Loucy (cell line): ENCODE measurements at regions not wholly inside any gene's neighbourhood (a gene's known extent, or its start where the extent isn't known, plus 50 kb on each side); places are given as distances from the start of the nearest gene placed in this dataset.

Source experiments
- H2AFZ ChIP-seq: fragments of 200-600 bp; sonication (generic); 2 replicates; pipeline ENCODE4 v1.6.0; 2016; ENCODE audit warnings: antibody characterized with exemption, mild to moderate bottlenecking, low read length, moderate library complexity
- H3F3A ChIP-seq: fragments of 200-600 bp; 2 replicates; pipeline ENCODE4 v1.6.0; 2016; ENCODE audit warnings: antibody characterized with exemption, low read depth, mild to moderate bottlenecking
- H3K27me3 ChIP-seq: fragments of 200-600 bp; sonication (generic); 2 replicates; pipeline ENCODE4 v1.6.1; 2014; ENCODE audit warnings: low read length, mild to moderate bottlenecking; ENCODE audit not compliant: insufficient read depth, poor library complexity, severe bottlenecking
- H3K36me3 ChIP-seq: fragments of 200-600 bp; sonication (generic); 2 replicates; pipeline ENCODE4 v1.6.1; 2016; ENCODE audit warnings: low read length; ENCODE audit not compliant: insufficient read depth
- H3K4me1 ChIP-seq: fragments of 200-600 bp; sonication (generic); 2 replicates; pipeline ENCODE4 v1.5.1; 2014; ENCODE audit warnings: low read length, mild to moderate bottlenecking; ENCODE audit not compliant: insufficient read depth, poor library complexity, severe bottlenecking
- H3K4me2 ChIP-seq: fragments of 200-600 bp; sonication (generic); 2 replicates; pipeline ENCODE4 v1.6.0; 2014; ENCODE audit warnings: antibody characterized with exemption, low read length, low read depth, mild to moderate bottlenecking; ENCODE audit not compliant: poor library complexity, severe bottlenecking
- H3K4me3 ChIP-seq: fragments of 200-600 bp; sonication (generic); 2 replicates; pipeline ENCODE4 v1.5.1; 2014; ENCODE audit warnings: low read length, mild to moderate bottlenecking, mixed read lengths; ENCODE audit not compliant: poor library complexity, severe bottlenecking
- H3K79me2 ChIP-seq: fragments of 200-600 bp; sonication (generic); 2 replicates; pipeline ENCODE4 v1.6.1; 2014; ENCODE audit warnings: low read length; ENCODE audit not compliant: insufficient read depth
- H3K9ac ChIP-seq: fragments of 200-600 bp; sonication (generic); 2 replicates; pipeline ENCODE4 v1.6.0; 2014; ENCODE audit warnings: mild to moderate bottlenecking, low read depth, low read length, moderate library complexity; ENCODE audit not compliant: poor library complexity, severe bottlenecking
- H3K9me2 ChIP-seq: fragments of 200-600 bp; sonication (generic); replicated peaks from 2 replicates; pipeline ENCODE4 v1.6.1; 2016; ENCODE audit warnings: low read depth, low read length, mixed read lengths
- H3K9me3 ChIP-seq: fragments of 200-600 bp; sonication (generic); 2 replicates; pipeline ENCODE4 v1.6.1; 2014; ENCODE audit warnings: mild to moderate bottlenecking, antibody characterized with exemption, low read length, low read depth; ENCODE audit not compliant: insufficient read depth
- H4K20me1 ChIP-seq: fragments of 200-600 bp; sonication (generic); 2 replicates; pipeline ENCODE4 v1.6.0; 2014; ENCODE audit warnings: antibody characterized with exemption, low read length, mild to moderate bottlenecking; ENCODE audit not compliant: insufficient read depth, poor library complexity, severe bottlenecking
- CTCF ChIP-seq: fragments of 200-600 bp; sonication (generic); conservative IDR thresholded peaks from 2 replicates; pipeline ENCODE4 v1.5.1; 2014; ENCODE audit warnings: mild to moderate bottlenecking, antibody characterized with exemption, low read length
- EZH2phosphoT487 ChIP-seq: fragments of 200-600 bp; IDR thresholded peaks from 2 replicates; pipeline ENCODE4 v1.6.1; 2018; ENCODE audit warnings: antibody characterized with exemption, mild to moderate bottlenecking, moderate library complexity, borderline replicate concordance

- Histone ChIP-seq H2AFZ (no peak overlapping the region), H4K20me1 (no peaks in the 10 kb centered on the region), H3K9ac (no peak overlapping the region), H3K27me3 (no peaks in the 10 kb centered on the region), H3K79me2 (no peaks in the 10 kb centered on the region), H3K4me2 (no peak overlapping the region), H3K4me1 (no peaks in the 10 kb centered on the region), H3K4me3 (no peak overlapping the region), H3K9me2 (no peaks in the 10 kb centered on the region), H3K9me3 (no peaks in the 10 kb centered on the region), H3K36me3 (no peaks in the 10 kb centered on the region), H3F3A (no peaks in the 10 kb centered on the region)
- TF ChIP-seq EZH2phosphoT487 = no peak
- TF ChIP-seq CTCF = no peak
Measured at GRCh38 chr4:81826817-81827424, 355.2 kb upstream of the RASGEF1B start.

DNA sequence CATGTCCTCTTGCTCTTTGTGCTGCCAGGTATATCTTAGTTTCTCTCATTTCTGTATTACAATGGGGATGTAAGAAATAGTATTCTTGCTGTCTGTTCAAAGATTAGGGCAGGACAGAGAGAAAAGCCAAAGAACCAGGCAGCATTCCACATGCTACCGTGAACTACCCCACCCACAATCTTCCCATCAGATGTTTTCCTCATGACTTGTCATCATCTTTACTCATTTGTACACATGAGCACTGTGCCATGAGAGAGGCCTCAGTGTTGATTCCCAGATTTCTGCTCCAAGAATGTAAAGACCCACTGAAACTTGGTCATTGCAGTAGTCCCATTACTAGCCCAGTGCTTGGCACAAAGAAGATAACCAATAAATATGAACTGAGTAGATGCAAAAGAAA, 354.6 kb upstream of the RASGEF1B start:
- Histone ChIP-seq H3K27me3 (no peaks in the 10 kb centered on the region), H3F3A (no peaks in the 10 kb centered on the region), H3K4me1 (no peaks in the 10 kb centered on the region), H4K20me1 (no peaks in the 10 kb centered on the region), H3K9me2 (no peaks in the 10 kb centered on the region), H2AFZ (no peak overlapping the region), H3K4me3 (no peak overlapping the region), H3K36me3 (no peaks in the 10 kb centered on the region), H3K9me3 (no peaks in the 10 kb centered on the region), H3K79me2 (no peaks in the 10 kb centered on the region), H3K9ac (no peak overlapping the region), H3K4me2 (no peak overlapping the region)
- TF ChIP-seq CTCF = no peak
- no peak for TF ChIP-seq EZH2phosphoT487

GRCh38 chr4:81818385-81818920, 346.7 kb upstream of the RASGEF1B start:
- H3K79me2 ChIP-seq = no peaks in the 10 kb centered on the region
- H3K9me2 ChIP-seq = no peaks in the 10 kb centered on the region
- H4K20me1 ChIP-seq = no peaks in the 10 kb centered on the region
- H3K9me3 ChIP-seq = no peaks in the 10 kb centered on the region
- no peak overlapping the region for H3K4me3 ChIP-seq
- peaks cover 3% of the 10 kb centered on the region for H3K4me1 ChIP-seq
- H2AFZ ChIP-seq = no peak overlapping the region
- H3K36me3 ChIP-seq = no peaks in the 10 kb centered on the region
- no peaks in the 10 kb centered on the region for H3K27me3 ChIP-seq
- H3K9ac ChIP-seq = no peak overlapping the region
- H3K4me2 ChIP-seq = no peak overlapping the region
- TF ChIP-seq CTCF (no peak), EZH2phosphoT487 (no peak)
- H3F3A ChIP-seq = no peaks in the 10 kb centered on the region
